GM12878 (cell line): ENCODE measurements at regions not wholly inside any gene's neighbourhood (a gene's known extent, or its start where the extent isn't known, plus 50 kb on each side); places are given as distances from the start of the nearest gene placed in this dataset.

ENCODE experiments used
- ATAC-seq: fragments of 200-7000 bp; cut with Tn5 transposase; 3 replicates; pipeline ENCODE4 v1.9.1; 2020; ENCODE audit warnings: mild to moderate bottlenecking, moderate library complexity
- BruUV-seq: library from RNA; stranded (reverse); fragments of 400-500 nt; replicated peaks from 2 replicates; lab custom pipeline; 2021; lab: Mats Ljungman, UMichigan
- CTCF ChIA-PET: fragments of 300-600 bp; sonication (Branson Sonifier 250); formaldehyde crosslinking; extraction: SDS; loops from one replicate; lab custom pipeline; 2021; ENCODE audit warnings: inconsistent platforms; lab: Yijun Ruan, JAX
- POLR2A ChIA-PET: fragments of 350-600 bp; formaldehyde crosslinking; extraction: SDS; loops from one replicate; lab custom pipeline; 2021; ENCODE audit warnings: inconsistent platforms; lab: Charles Lee
- RAD21 ChIA-PET: fragments of 300-600 bp; sonication (Branson Sonifier 250); formaldehyde crosslinking; loops from one replicate; lab custom pipeline; 2023; ENCODE audit warnings: antibody characterized with exemption; ENCODE audit not compliant: unreplicated experiment; lab: Charles Lee
- SMC1A ChIA-PET: fragments of 300-600 bp; sonication (Branson Sonifier 250); formaldehyde crosslinking; loops from one replicate; lab custom pipeline; 2023; ENCODE audit not compliant: unreplicated experiment, uncharacterized antibody; lab: Charles Lee
- DNase-seq: peaks from one replicate; pipeline ENCODE4 v3.0.0-alpha.2; 2011; ENCODE audit warnings: low read depth, low spot score
- FAIRE-seq: peaks from 3 replicates; lab custom pipeline; 2011; peaks lifted over from hg19 to GRCh38; lab: Jason Lieb, UNC
- H2AFZ ChIP-seq: 2 replicates; pipeline ENCODE4 v1.6.0; 2011; ENCODE audit warnings: low read depth, low read length, control low read depth; ENCODE audit not compliant: control insufficient read depth
- H3K27ac ChIP-seq: 2 replicates; pipeline ENCODE4 v1.5.1; 2011; ENCODE audit warnings: control low read depth; ENCODE audit not compliant: control insufficient read depth, insufficient read depth
- H3K27me3 ChIP-seq, 2 experiments: replicated peaks in 1 of 2; 2 replicates each; pipeline versions ENCODE4 v1.6.0 to v1.6.1; 2011; ENCODE audit warnings: low read length in 1 of 2; ENCODE audit not compliant: control insufficient read depth in 2 of 2, insufficient read depth in 2 of 2
- H3K36me3 ChIP-seq, 2 experiments: 2 replicates each; pipeline ENCODE4 v1.5.1; 2011; ENCODE audit warnings: low read length in 1 of 2; ENCODE audit not compliant: control insufficient read depth in 2 of 2, insufficient read depth in 2 of 2
- H3K4me1 ChIP-seq: 2 replicates; pipeline ENCODE4 v1.6.1; 2011; ENCODE audit warnings: mild to moderate bottlenecking, low read length, moderate library complexity, mixed read lengths; ENCODE audit not compliant: control insufficient read depth, insufficient read depth
- H3K4me2 ChIP-seq: 2 replicates; pipeline ENCODE4 v1.6.0; 2011; ENCODE audit warnings: control low read depth; ENCODE audit not compliant: control insufficient read depth, insufficient read depth
- H3K4me3 ChIP-seq: fragments of 200-600 bp; sonication (generic); 2 replicates; pipeline ENCODE4 v1.5.1; 2016
- H3K79me2 ChIP-seq: 2 replicates; pipeline ENCODE4 v1.6.0; 2011; ENCODE audit warnings: low read length; ENCODE audit not compliant: control insufficient read depth, insufficient read depth
- H3K9ac ChIP-seq: 2 replicates; pipeline ENCODE4 v1.8.0; 2011; ENCODE audit warnings: low read length, control low read depth, mixed read lengths; ENCODE audit not compliant: control insufficient read depth, insufficient read depth
- H3K9me3 ChIP-seq: replicated peaks from 3 replicates; pipeline ENCODE4 v1.5.1; 2011; ENCODE audit warnings: mild to moderate bottlenecking, low read length; ENCODE audit not compliant: control insufficient read depth, insufficient read depth
- H4K20me1 ChIP-seq: 2 replicates; pipeline ENCODE4 v1.6.0; 2011; ENCODE audit not compliant: control insufficient read depth, insufficient read depth
- BRCA1 ChIP-seq: IDR thresholded peaks from 2 replicates; pipeline ENCODE4 v1.6.1; 2011; ENCODE audit warnings: low read depth, low read length, improper control_type of control experiment
- CHD2 ChIP-seq: IDR thresholded peaks from 2 replicates; pipeline ENCODE4 v1.6.1; 2011; ENCODE audit warnings: low read depth, low read length, improper control_type of control experiment, borderline replicate concordance
- CHD4 ChIP-seq: fragments of 200-600 bp; sonication (generic); IDR thresholded peaks from 2 replicates; pipeline ENCODE4 v1.6.1; 2016; ENCODE audit warnings: mild to moderate bottlenecking
- IKZF2 ChIP-seq, 2 experiments: fragments of 450-650 bp; IDR thresholded peaks; 2 replicates each; pipeline ENCODE4 v1.6.1; 2017; ENCODE audit warnings: mild to moderate bottlenecking in 2 of 2, moderate library complexity in 2 of 2
- JUNB ChIP-seq: IDR thresholded peaks from 2 replicates; pipeline ENCODE4 v1.6.1; 2016; ENCODE audit warnings: antibody characterized with exemption, mild to moderate bottlenecking
- MEF2B ChIP-seq: fragments of 450-650 bp; IDR thresholded peaks from 2 replicates; pipeline ENCODE4 v1.6.1; 2018; ENCODE audit warnings: mild to moderate bottlenecking, moderate library complexity; ENCODE audit not compliant: partially characterized antibody, poor library complexity, severe bottlenecking
- NBN ChIP-seq: fragments of 450-650 bp; IDR thresholded peaks from 2 replicates; pipeline ENCODE4 v1.6.1; 2016
- RAD51 ChIP-seq: fragments of 450-650 bp; IDR thresholded peaks from 2 replicates; pipeline ENCODE4 v1.6.1; 2016; ENCODE audit warnings: moderate library complexity, mild to moderate bottlenecking, inconsistent platforms
- WGBS: methylation state at CpG from one replicate; pipeline ENCODE4 v1.1.6; 2016; ENCODE audit warnings: low lambda C conversion rate; ENCODE audit not compliant: insufficient replicate concordance, insufficient coverage; ENCODE audit errors: missing lambda C conversion rate; 5-methylcytosine and 5-hydroxymethylcytosine counted together
- in situ Hi-C: fragments of 300-500 bp; cut with MboI; formaldehyde crosslinking; loops from 9 replicates; pipeline ENCODE4 v1.14.3; 2018; ENCODE audit warnings: mixed read lengths
- intact Hi-C: fragments of 100-400 bp; cut with micrococcal nuclease; formaldehyde crosslinking; loops from one replicate; pipeline ENCODE4 v1.14.2; 2022; ENCODE audit not compliant: unreplicated experiment
- TF ChIP-seq, protein P1 (sequence below): fragments of 450-650 bp; IDR thresholded peaks from 2 replicates; pipeline ENCODE4 v1.6.1; 2017; ENCODE audit warnings: mild to moderate bottlenecking
- TF ChIP-seq, protein P2 (sequence below): fragments of 450-650 bp; IDR thresholded peaks from 2 replicates; pipeline ENCODE4 v1.6.1; 2014; ENCODE audit warnings: mild to moderate bottlenecking

DNA sequence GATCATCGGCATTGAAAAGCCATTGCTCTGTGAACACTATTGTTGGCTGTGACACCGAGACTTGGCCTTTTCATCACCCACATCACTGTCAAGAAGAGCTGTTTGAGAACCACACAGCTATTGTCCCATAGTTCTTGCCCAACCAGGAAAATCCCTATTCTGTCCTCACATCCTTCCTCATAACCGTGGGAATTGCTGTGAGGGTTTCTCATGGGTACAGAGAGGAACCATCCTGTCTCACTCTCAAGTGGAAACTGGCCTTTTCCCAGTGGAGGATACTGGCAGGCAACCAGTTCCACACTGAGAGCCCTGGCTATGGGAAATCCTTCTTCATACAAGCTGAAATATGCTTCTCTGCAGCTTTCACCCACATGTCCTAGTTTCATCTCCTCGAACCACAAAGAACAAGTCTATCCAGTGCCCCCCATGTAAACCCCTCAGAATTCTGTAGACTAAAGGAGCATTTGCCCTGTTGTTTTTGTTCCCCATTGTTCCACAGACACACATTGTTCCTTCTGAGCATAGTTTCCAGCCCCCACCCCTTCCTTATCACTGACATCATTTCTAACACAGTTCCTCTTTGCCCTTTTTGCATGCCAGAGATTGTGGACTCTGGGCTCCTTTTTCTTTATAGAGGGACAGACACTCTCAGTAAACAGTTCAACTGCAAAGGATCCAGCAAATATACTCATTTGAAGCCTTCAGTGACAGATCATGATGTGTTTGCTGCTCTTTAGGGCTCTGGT lies 57.8 kb upstream of the C5orf46 start:
- ChIA-PET CTCF (interaction anchor here (0.6 kb wide), 1 partner anchor 1349 kb away, joined by 3 read pairs; no protein-coding TSS in a partner anchor), SMC1A (no interaction called here), POLR2A (no interaction called here), RAD21 (no interaction called here)
- Histone ChIP-seq H3K9me3 (no peaks in the 10 kb centered on the region), H3K4me3 (no peak overlapping the region), H3K4me1 (no peaks in the 10 kb centered on the region), H3K9ac (no peak overlapping the region), H3K4me2 (no peak overlapping the region), H3K27me3 (no peaks in the 10 kb centered on the region), H3K36me3 (no peaks in the 10 kb centered on the region), H4K20me1 (no peaks in the 10 kb centered on the region), H3K27ac (no peak overlapping the region), H2AFZ (no peak overlapping the region), H3K79me2 (no peaks in the 10 kb centered on the region)
- ATAC-seq: no peak
- TF ChIP-seq MEF2B (peak; percentile 56), CHD4 (no peak)
- no peak for DNase-seq
- intact Hi-C loops (no loop called here), in situ Hi-C loops (no loop called here)
- 23% methylated on average over 4 of the region's 4 CpGs for WGBS
- BruUV-seq: no TSS peak
- FAIRE-seq: no peak

DNA sequence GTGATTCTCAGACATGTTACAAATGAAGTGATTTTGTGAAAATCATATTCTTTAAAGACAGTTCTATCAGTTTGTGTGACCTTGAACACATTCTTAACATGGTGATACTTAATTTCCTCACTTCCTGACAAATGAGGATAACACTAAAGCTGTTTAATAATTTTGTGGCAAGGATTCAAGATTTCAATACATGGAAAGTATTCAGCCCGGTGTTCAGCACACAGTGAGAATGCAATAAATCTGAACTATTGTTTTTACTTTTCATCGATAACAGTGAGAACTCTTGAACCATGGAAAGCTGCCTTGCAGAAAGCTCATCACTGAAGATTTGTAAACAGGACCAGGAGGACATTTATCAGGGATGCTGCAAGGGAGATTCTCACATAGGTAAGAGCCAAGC lies 57.1 kb upstream of the C5orf46 start:
- FAIRE-seq: no peak
- H4K20me1 ChIP-seq: no peaks in the 10 kb centered on the region
- no peaks in the 10 kb centered on the region for H3K27me3 ChIP-seq
- H3K4me3 ChIP-seq: no peak overlapping the region
- H3K9ac ChIP-seq: no peak overlapping the region
- H3K27ac ChIP-seq: no peak overlapping the region
- no peak for DNase-seq
- no peak for ATAC-seq
- TF ChIP-seq BRCA1 (no peak), CHD4 (no peak), NBN (no peak), IKZF2 (IDR thresholded peaks at IDR 0.05) (no peak), JUNB (no peak), RAD51 (no peak), CHD2 (no peak)
- TF ChIP-seq, protein P1, sequence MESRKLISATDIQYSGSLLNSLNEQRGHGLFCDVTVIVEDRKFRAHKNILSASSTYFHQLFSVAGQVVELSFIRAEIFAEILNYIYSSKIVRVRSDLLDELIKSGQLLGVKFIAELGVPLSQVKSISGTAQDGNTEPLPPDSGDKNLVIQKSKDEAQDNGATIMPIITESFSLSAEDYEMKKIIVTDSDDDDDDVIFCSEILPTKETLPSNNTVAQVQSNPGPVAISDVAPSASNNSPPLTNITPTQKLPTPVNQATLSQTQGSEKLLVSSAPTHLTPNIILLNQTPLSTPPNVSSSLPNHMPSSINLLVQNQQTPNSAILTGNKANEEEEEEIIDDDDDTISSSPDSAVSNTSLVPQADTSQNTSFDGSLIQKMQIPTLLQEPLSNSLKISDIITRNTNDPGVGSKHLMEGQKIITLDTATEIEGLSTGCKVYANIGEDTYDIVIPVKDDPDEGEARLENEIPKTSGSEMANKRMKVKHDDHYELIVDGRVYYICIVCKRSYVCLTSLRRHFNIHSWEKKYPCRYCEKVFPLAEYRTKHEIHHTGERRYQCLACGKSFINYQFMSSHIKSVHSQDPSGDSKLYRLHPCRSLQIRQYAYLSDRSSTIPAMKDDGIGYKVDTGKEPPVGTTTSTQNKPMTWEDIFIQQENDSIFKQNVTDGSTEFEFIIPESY: no peak
- TF ChIP-seq, protein P2, sequence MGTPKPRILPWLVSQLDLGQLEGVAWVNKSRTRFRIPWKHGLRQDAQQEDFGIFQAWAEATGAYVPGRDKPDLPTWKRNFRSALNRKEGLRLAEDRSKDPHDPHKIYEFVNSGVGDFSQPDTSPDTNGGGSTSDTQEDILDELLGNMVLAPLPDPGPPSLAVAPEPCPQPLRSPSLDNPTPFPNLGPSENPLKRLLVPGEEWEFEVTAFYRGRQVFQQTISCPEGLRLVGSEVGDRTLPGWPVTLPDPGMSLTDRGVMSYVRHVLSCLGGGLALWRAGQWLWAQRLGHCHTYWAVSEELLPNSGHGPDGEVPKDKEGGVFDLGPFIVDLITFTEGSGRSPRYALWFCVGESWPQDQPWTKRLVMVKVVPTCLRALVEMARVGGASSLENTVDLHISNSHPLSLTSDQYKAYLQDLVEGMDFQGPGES: no peak
- H3K79me2 ChIP-seq: no peaks in the 10 kb centered on the region
- no peak overlapping the region for H3K4me2 ChIP-seq
- H2AFZ ChIP-seq: no peak overlapping the region
- no peaks in the 10 kb centered on the region for H3K4me1 ChIP-seq
- in situ Hi-C loops: no loop called here
- intact Hi-C loops: no loop called here
- SMC1A ChIA-PET: no interaction called here
- 67% methylated on average over 2 of the region's 2 CpGs for WGBS
- no TSS peak for BruUV-seq
- H3K36me3 ChIP-seq: no peaks in the 10 kb centered on the region
- RAD21 ChIA-PET: no interaction called here
- no peaks in the 10 kb centered on the region for H3K9me3 ChIP-seq
- CTCF ChIA-PET: no interaction called here
- POLR2A ChIA-PET: no interaction called here
